ENCODE measurements at regions not wholly inside any gene's neighbourhood (a gene's known extent, or its start where the extent isn't known, plus 50 kb on each side); places are given as distances from the start of the nearest gene placed in this dataset.

DNA sequence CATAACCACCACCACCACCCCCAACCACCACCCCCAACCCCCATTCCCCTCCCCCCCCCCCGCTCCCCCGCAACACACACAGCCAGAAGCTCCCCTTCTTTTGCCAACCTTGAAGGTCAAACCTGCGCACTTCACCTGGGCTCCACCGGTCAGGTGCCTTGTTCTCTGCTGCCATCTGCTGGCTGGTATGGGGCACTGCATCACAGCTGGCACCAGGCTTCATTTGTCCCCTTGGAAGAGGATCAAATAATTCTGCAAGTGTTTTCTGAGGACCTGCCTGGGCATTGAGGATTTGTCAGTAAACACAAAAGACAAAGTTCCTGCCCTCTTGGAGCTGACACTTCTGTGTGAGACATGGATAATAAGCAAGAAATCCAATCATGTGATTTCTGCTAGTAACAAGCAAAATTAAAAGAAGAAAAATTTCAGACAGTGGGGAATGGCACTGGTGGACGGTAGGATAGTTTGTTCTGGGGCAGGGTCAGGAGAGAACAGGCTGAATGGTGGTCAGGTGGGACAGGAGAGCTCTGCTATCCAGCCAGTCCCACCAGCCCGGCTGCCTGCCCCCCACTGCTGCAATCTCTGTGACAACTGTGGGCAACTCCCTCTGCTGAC is 55.6 kb upstream of the LMX1B start:
- TF ChIP-seq, protein P1, sequence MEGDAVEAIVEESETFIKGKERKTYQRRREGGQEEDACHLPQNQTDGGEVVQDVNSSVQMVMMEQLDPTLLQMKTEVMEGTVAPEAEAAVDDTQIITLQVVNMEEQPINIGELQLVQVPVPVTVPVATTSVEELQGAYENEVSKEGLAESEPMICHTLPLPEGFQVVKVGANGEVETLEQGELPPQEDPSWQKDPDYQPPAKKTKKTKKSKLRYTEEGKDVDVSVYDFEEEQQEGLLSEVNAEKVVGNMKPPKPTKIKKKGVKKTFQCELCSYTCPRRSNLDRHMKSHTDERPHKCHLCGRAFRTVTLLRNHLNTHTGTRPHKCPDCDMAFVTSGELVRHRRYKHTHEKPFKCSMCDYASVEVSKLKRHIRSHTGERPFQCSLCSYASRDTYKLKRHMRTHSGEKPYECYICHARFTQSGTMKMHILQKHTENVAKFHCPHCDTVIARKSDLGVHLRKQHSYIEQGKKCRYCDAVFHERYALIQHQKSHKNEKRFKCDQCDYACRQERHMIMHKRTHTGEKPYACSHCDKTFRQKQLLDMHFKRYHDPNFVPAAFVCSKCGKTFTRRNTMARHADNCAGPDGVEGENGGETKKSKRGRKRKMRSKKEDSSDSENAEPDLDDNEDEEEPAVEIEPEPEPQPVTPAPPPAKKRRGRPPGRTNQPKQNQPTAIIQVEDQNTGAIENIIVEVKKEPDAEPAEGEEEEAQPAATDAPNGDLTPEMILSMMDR (IDR thresholded peaks at IDR 0.05) = peak; percentile 85 to 89 (median 88)
- TF ChIP-seq POLR2AphosphoS5 (IDR thresholded peaks at IDR 0.05) = no peak
- TF ChIP-seq POLR2A (IDR thresholded peaks at IDR 0.05) = no peak

All from breast epithelium (tissue), 3 donors.